Thyroid gland (tissue), 4 donors: ENCODE measurements at regions not wholly inside any gene's neighbourhood (a gene's known extent, or its start where the extent isn't known, plus 50 kb on each side); places are given as distances from the start of the nearest gene placed in this dataset.
"Not testable (repeated sequence)": the region's sequence is repeated elsewhere in the genome, so short reads cannot be mapped to it uniquely, and the experiment has no call there.

ENCODE experiments used
- DNase-seq, 2 donors: peaks; one replicate each; pipeline ENCODE4 v3.0.0-alpha.2; 2019
- H3K27ac ChIP-seq, 3 donors: fragments of 200-600 bp; sonication (generic); 1 replicate in 2 of 3; 2 replicates in 1 of 3; pipeline ENCODE4 v1.5.1; 2016 to 2019; ENCODE audit warnings: mild to moderate bottlenecking in 1 of 3, moderate library complexity in 1 of 3
- H3K27me3 ChIP-seq: fragments of 200-600 bp; sonication (generic); one replicate; pipeline ENCODE4 v1.5.1; 2019
- H3K36me3 ChIP-seq, 2 donors: fragments of 200-600 bp; sonication (generic); one replicate each; pipeline ENCODE4 v1.5.1; 2016 to 2019
- H3K4me1 ChIP-seq, 2 donors: fragments of 200-600 bp; sonication (generic); one replicate each; pipeline ENCODE4 v1.5.1; 2017 to 2019
- H3K4me3 ChIP-seq, 3 donors: fragments of 200-600 bp; sonication (generic); replicated peaks in 1 of 3; 1 replicate in 2 of 3; 2 replicates in 1 of 3; pipeline ENCODE4 v1.5.1; 2016; ENCODE audit warnings: mild to moderate bottlenecking in 1 of 3
- H3K9me3 ChIP-seq: fragments of 200-600 bp; sonication (generic); one replicate; pipeline ENCODE4 v1.5.1; 2017
- CTCF ChIP-seq, 6 experiments: fragments of 200-600 bp in 3 of 6; fragments of 450-650 bp in 3 of 6; sonication (generic) in 3 of 6; IDR thresholded peaks; one replicate each; pipeline ENCODE4 v1.5.1; 2016 to 2019; ENCODE audit warnings: antibody characterized with exemption in 6 of 6, mild to moderate bottlenecking in 2 of 6, inconsistent platforms in 1 of 6, moderate library complexity in 1 of 6
- POLR2A ChIP-seq, 2 donors: fragments of 450-650 bp; IDR thresholded peaks; one replicate each; pipeline ENCODE4 v1.6.1; 2017; ENCODE audit warnings: antibody characterized with exemption in 2 of 2, mild to moderate bottlenecking in 2 of 2, moderate library complexity in 1 of 2
- WGBS, 2 donors: methylation state at CpG; one replicate each; pipeline ENCODE4 v1.1.5; 2017; 5-methylcytosine and 5-hydroxymethylcytosine counted together
- intact Hi-C: fragments of 100-400 bp; cut with DNase I; formaldehyde crosslinking; loops from one replicate; pipeline ENCODE4 v1.15.1; 2023

GRCh38 chr13:111058796-111059506 lies 56.2 kb upstream of the ARHGEF7 start:
- H3K4me1 ChIP-seq = no peaks in the 10 kb centered on the region
- WGBS, 2 donors = 49 to 82% methylated on average over 5 of the region's 5 CpGs
- intact Hi-C loops = no loop called here

GRCh38 chr13:111058339-111058738 lies 56.8 kb upstream of the ARHGEF7 start:
- H3K27me3 ChIP-seq, H3K4me1 ChIP-seq, H3K27ac ChIP-seq, intact Hi-C loops, DNase-seq, H3K9me3 ChIP-seq, H3K4me3 ChIP-seq, H3K36me3 ChIP-seq: not testable (repeated sequence)

More at GRCh38 chr13:111058796-111059506, 56.2 kb upstream of the ARHGEF7 start:
- no peaks in the 10 kb centered on the region for H3K27me3 ChIP-seq
- H3K4me3 ChIP-seq = no peak overlapping the region
- H3K9me3 ChIP-seq = no peaks in the 10 kb centered on the region
- no peak overlapping the region for H3K27ac ChIP-seq
- TF ChIP-seq CTCF (IDR thresholded peaks at IDR 0.05) (no peak), POLR2A (IDR thresholded peaks at IDR 0.05) (no peak)
- no peak for DNase-seq
- no peaks in the 10 kb centered on the region for H3K36me3 ChIP-seq

- H3K27ac ChIP-seq, intact Hi-C loops: not testable (repeated sequence)
- 85 to 90% methylated on average over 11 to 19 of the region's 21 CpGs for WGBS, 2 donors
Measured at GRCh38 chr13:111051726-111052232, 63.3 kb upstream of the ARHGEF7 start.

GRCh38 chr13:111051041-111051725 lies 63.9 kb upstream of the ARHGEF7 start:
- Histone ChIP-seq H3K27ac (no peak overlapping the region), H3K9me3 (no peaks in the 10 kb centered on the region), H3K4me1 (no peaks in the 10 kb centered on the region), H3K27me3 (no peaks in the 10 kb centered on the region), H3K36me3 (no peaks in the 10 kb centered on the region), H3K4me3 (no peak overlapping the region)
- DNase-seq = no peak
- WGBS, 2 donors = 81 to 83% methylated on average over 6 of the region's 6 CpGs
- intact Hi-C loops = no loop called here
- TF ChIP-seq CTCF (IDR thresholded peaks at IDR 0.05) (no peak), POLR2A (IDR thresholded peaks at IDR 0.05) (no peak)

More at GRCh38 chr13:111051726-111052232, 63.3 kb upstream of the ARHGEF7 start:
- not testable (repeated sequence) for H3K27me3 ChIP-seq, H3K4me3 ChIP-seq, H3K9me3 ChIP-seq, DNase-seq, H3K36me3 ChIP-seq, H3K4me1 ChIP-seq

GRCh38 chr13:111050539-111050879 lies 64.6 kb upstream of the ARHGEF7 start:
- DNase-seq = no peak
- WGBS, 2 donors = 43 to 49% methylated on average over 4 of the region's 4 CpGs
- Histone ChIP-seq H3K4me1 (no peaks in the 10 kb centered on the region), H3K27me3 (no peaks in the 10 kb centered on the region), H3K27ac (no peak overlapping the region), H3K36me3 (no peaks in the 10 kb centered on the region), H3K4me3 (no peak overlapping the region), H3K9me3 (no peaks in the 10 kb centered on the region)
- TF ChIP-seq CTCF (IDR thresholded peaks at IDR 0.05) (no peak), POLR2A (IDR thresholded peaks at IDR 0.05) (no peak)
- intact Hi-C loops = no loop called here
